SK-N-SH (cell line): ENCODE measurements at regions not wholly inside any gene's neighbourhood (a gene's known extent, or its start where the extent isn't known, plus 50 kb on each side); places are given as distances from the start of the nearest gene placed in this dataset.

ENCODE experiments used
- CTCF ChIP-seq: fragments of 200-600 bp; sonication (generic); IDR thresholded peaks from 2 replicates; pipeline ENCODE4 v1.6.1; 2017; ENCODE audit warnings: antibody characterized with exemption, mild to moderate bottlenecking, moderate library complexity
- EP300 ChIP-seq, 2 experiments: IDR thresholded peaks; 2 replicates each; pipeline versions ENCODE4 v1.4.0 to v1.6.1; 2012; ENCODE audit warnings: borderline replicate concordance in 1 of 2, low read depth in 1 of 2, low read length in 1 of 2
- JUND ChIP-seq: IDR thresholded peaks from 2 replicates; pipeline ENCODE4 v1.4.0; 2012
- PBX3 ChIP-seq: IDR thresholded peaks from 2 replicates; pipeline ENCODE4; 2012
- YY1 ChIP-seq: IDR thresholded peaks from 2 replicates; pipeline ENCODE4 v1.4.0; 2012; ENCODE audit warnings: low read depth, mild to moderate bottlenecking

- no peak for TF ChIP-seq JUND
- no peak for TF ChIP-seq PBX3
- TF ChIP-seq EP300 (IDR thresholded peaks at IDR 0.05; ENCODE audit: borderline replicate concordance in 1 of 2, low read depth in 1 of 2, low read length in 1 of 2), result no peak
- no peak for TF ChIP-seq CTCF
- no peak for TF ChIP-seq YY1
These were observed 731.7 kb upstream of the ID2 start for GRCh38 chr2:7950035-7950612.
